ENCODE measurements at regions not wholly inside any gene's neighbourhood (a gene's known extent, or its start where the extent isn't known, plus 50 kb on each side); places are given as distances from the start of the nearest gene placed in this dataset.

- no peak for TF ChIP-seq POLR2A (IDR thresholded peaks at IDR 0.05)
- TF ChIP-seq CTCF (IDR thresholded peaks at IDR 0.05), result no peak
These were observed 232.5 kb upstream of the GPRIN3 start for GRCh38 chr4:89539797-89540711.
